ENCODE measurements at regions not wholly inside any gene's neighbourhood (a gene's known extent, or its start where the extent isn't known, plus 50 kb on each side); places are given as distances from the start of the nearest gene placed in this dataset.

DNA sequence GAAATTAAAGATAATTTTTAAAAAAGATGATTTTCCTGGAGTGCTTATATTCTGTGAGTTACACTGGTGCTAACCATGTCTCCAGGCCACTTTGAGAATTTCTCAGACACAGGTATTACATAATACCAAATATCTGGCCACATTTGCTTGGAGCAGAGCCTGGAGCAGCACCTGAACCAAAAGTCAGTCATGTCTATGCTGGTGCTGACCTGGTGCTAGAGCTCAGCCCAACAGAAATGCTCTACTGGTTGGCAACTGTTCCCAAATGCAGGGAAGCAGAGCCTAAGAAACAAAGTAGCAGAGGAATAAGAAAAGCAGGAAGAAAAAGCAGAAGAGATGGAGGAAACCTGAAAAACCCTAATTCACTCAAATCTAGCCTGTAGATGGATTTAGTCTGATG is 135.7 kb upstream of the SLC7A14 start:
- H3K4me2 ChIP-seq (ENCODE audit: insufficient read depth, low read length): no peak overlapping the region
- H3K27me3 ChIP-seq (ENCODE audit: insufficient read depth, low read length, poor library complexity): no peaks in the 10 kb centered on the region
- H3K9me3 ChIP-seq (ENCODE audit: insufficient read depth, low read length, severe bottlenecking): no peaks in the 10 kb centered on the region
- no peak overlapping the region for H2AFZ ChIP-seq (ENCODE audit: low read depth, low read length)
- no peak overlapping the region for H3K27ac ChIP-seq (ENCODE audit: low read length)
- ATAC-seq (ENCODE audit: insufficient read depth, low read depth) (no peak), DNase-seq (no peak)
- H3K79me2 ChIP-seq (ENCODE audit: insufficient read depth, low read length): no peaks in the 10 kb centered on the region
- TF ChIP-seq, protein P1, sequence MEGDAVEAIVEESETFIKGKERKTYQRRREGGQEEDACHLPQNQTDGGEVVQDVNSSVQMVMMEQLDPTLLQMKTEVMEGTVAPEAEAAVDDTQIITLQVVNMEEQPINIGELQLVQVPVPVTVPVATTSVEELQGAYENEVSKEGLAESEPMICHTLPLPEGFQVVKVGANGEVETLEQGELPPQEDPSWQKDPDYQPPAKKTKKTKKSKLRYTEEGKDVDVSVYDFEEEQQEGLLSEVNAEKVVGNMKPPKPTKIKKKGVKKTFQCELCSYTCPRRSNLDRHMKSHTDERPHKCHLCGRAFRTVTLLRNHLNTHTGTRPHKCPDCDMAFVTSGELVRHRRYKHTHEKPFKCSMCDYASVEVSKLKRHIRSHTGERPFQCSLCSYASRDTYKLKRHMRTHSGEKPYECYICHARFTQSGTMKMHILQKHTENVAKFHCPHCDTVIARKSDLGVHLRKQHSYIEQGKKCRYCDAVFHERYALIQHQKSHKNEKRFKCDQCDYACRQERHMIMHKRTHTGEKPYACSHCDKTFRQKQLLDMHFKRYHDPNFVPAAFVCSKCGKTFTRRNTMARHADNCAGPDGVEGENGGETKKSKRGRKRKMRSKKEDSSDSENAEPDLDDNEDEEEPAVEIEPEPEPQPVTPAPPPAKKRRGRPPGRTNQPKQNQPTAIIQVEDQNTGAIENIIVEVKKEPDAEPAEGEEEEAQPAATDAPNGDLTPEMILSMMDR (IDR thresholded peaks at IDR 0.05; ENCODE audit: borderline replicate concordance, extremely low read depth, low read length, poor library complexity, severe bottlenecking): no peak
- no peak for TF ChIP-seq EZH2 (IDR thresholded peaks at IDR 0.05; ENCODE audit: borderline replicate concordance, low read depth, low read length, severe bottlenecking)
- H3K36me3 ChIP-seq (ENCODE audit: insufficient read depth, low read length): no peaks in the 10 kb centered on the region
- H3K4me1 ChIP-seq (ENCODE audit: insufficient read depth, low read length): no peaks in the 10 kb centered on the region
- no peak overlapping the region for H3K4me3 ChIP-seq (ENCODE audit: low read depth in 1 of 2, low read length in 2 of 2)
- H3K9ac ChIP-seq (ENCODE audit: low read depth, low read length): no peak overlapping the region
- no peaks in the 10 kb centered on the region for H4K20me1 ChIP-seq (ENCODE audit: insufficient read depth, low read length)

DNA sequence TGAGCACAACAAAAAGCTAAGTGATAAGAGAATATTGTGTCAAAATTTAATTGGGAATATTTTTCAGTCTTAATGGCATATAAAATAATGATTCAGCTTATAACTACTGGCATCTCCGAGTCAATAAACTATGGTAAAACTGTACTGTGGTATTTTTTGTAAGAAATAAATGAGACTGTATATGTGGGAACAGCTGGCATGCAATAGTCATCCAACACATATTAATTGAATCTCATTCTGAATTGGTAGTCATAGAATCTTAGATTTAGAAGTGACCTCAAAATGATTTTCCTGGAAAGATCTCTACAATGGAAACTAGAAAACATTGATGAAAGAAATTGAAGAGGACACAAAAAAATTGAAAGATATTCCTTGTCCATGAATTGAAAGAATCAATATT is 133.4 kb upstream of the SLC7A14 start:
- Histone ChIP-seq H4K20me1 (ENCODE audit: insufficient read depth, low read length) (no peaks in the 10 kb centered on the region), H3K4me1 (ENCODE audit: insufficient read depth, low read length) (no peaks in the 10 kb centered on the region), H3K4me2 (ENCODE audit: insufficient read depth, low read length) (no peak overlapping the region), H3K27me3 (ENCODE audit: insufficient read depth, low read length, poor library complexity) (no peaks in the 10 kb centered on the region), H3K4me3 (ENCODE audit: low read depth in 1 of 2, low read length in 2 of 2) (no peak overlapping the region), H3K36me3 (ENCODE audit: insufficient read depth, low read length) (no peaks in the 10 kb centered on the region), H3K9me3 (ENCODE audit: insufficient read depth, low read length, severe bottlenecking) (no peaks in the 10 kb centered on the region), H3K9ac (ENCODE audit: low read depth, low read length) (no peak overlapping the region), H3K79me2 (ENCODE audit: insufficient read depth, low read length) (no peaks in the 10 kb centered on the region), H2AFZ (ENCODE audit: low read depth, low read length) (no peak overlapping the region), H3K27ac (ENCODE audit: low read length) (no peak overlapping the region)
- no peak for TF ChIP-seq EZH2 (IDR thresholded peaks at IDR 0.05; ENCODE audit: borderline replicate concordance, low read depth, low read length, severe bottlenecking)
- TF ChIP-seq, protein P1 (IDR thresholded peaks at IDR 0.05; ENCODE audit: borderline replicate concordance, extremely low read depth, low read length, poor library complexity, severe bottlenecking): no peak
- no peak for DNase-seq
- ATAC-seq (ENCODE audit: insufficient read depth, low read depth): no peak

DNA sequence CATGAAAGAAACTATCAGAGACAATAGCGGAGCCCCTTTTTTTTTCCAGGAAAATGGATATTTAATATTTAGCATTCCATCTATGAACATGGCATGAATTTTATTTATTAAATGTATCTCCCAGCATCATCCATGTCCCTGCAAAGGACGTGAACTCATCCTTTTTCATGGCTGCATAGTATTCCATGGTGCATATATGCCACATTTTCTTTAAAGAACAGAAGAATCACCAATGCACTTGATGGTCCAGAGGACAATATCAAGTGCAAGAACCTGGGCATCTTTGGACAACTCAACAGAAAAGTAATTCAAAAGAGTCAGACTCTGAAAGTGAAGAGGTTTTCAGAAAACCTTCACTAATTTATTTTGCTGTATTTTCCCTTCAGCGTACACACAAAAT is 133.0 kb upstream of the SLC7A14 start:
- DNase-seq (no peak), ATAC-seq (ENCODE audit: insufficient read depth, low read depth) (no peak)
- Histone ChIP-seq H3K36me3 (ENCODE audit: insufficient read depth, low read length) (no peaks in the 10 kb centered on the region), H3K4me3 (ENCODE audit: low read depth in 1 of 2, low read length in 2 of 2) (no peak overlapping the region), H3K79me2 (ENCODE audit: insufficient read depth, low read length) (no peaks in the 10 kb centered on the region), H2AFZ (ENCODE audit: low read depth, low read length) (no peak overlapping the region), H3K4me1 (ENCODE audit: insufficient read depth, low read length) (no peaks in the 10 kb centered on the region), H4K20me1 (ENCODE audit: insufficient read depth, low read length) (no peaks in the 10 kb centered on the region), H3K9me3 (ENCODE audit: insufficient read depth, low read length, severe bottlenecking) (no peaks in the 10 kb centered on the region), H3K27ac (ENCODE audit: low read length) (no peak overlapping the region), H3K27me3 (ENCODE audit: insufficient read depth, low read length, poor library complexity) (no peaks in the 10 kb centered on the region), H3K9ac (ENCODE audit: low read depth, low read length) (no peak overlapping the region), H3K4me2 (ENCODE audit: insufficient read depth, low read length) (no peak overlapping the region)
- TF ChIP-seq, protein P1 (IDR thresholded peaks at IDR 0.05; ENCODE audit: borderline replicate concordance, extremely low read depth, low read length, poor library complexity, severe bottlenecking): no peak
- TF ChIP-seq EZH2 (IDR thresholded peaks at IDR 0.05; ENCODE audit: borderline replicate concordance, low read depth, low read length, severe bottlenecking): no peak

Data from DND-41 (cell line).